ENCODE measurements at regions not wholly inside any gene's neighbourhood (a gene's known extent, or its start where the extent isn't known, plus 50 kb on each side); places are given as distances from the start of the nearest gene placed in this dataset.

DNA sequence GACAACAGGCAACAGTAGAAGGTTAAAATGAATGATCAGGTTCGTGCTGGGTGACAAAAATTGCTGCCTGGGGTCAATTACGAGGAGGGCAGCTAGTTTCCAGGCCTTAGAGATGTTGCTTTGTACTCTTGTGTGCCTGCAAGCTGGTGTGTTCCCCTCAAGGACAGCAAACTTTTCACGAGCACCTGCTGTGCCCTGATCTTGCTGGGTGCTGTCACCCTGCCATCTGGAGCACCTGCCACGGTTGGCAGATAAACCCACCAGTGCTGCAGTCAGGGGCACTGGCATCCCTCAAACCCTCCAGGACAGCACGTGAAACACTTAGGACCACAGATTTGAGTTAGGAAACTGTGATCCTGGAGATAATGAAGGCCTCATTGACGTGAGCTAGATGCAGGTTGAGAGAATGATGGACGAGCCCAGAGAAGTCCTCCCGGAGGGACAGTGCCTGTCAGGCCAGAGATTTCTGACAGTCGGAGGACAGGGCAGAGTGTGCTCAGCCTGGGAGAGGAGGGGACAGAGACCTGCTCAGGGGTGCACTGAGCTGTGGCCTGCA, 104.3 kb upstream of the RAB12 start:
- Mint-ChIP-seq H3K9me3 (ENCODE audit: low read depth) (no peaks in the 10 kb centered on the region), H3K27me3 (no peaks in the 10 kb centered on the region), H3K36me3 (ENCODE audit: insufficient read depth) (no peaks in the 10 kb centered on the region), H3K27ac (no peak overlapping the region), H3K4me1 (ENCODE audit: low read depth) (no peaks in the 10 kb centered on the region), H3K4me3 (ENCODE audit: low read depth) (no peak overlapping the region)
- DNase-seq (ENCODE audit: low spot score, unreplicated experiment) = no peak
- TF ChIP-seq, protein P1, sequence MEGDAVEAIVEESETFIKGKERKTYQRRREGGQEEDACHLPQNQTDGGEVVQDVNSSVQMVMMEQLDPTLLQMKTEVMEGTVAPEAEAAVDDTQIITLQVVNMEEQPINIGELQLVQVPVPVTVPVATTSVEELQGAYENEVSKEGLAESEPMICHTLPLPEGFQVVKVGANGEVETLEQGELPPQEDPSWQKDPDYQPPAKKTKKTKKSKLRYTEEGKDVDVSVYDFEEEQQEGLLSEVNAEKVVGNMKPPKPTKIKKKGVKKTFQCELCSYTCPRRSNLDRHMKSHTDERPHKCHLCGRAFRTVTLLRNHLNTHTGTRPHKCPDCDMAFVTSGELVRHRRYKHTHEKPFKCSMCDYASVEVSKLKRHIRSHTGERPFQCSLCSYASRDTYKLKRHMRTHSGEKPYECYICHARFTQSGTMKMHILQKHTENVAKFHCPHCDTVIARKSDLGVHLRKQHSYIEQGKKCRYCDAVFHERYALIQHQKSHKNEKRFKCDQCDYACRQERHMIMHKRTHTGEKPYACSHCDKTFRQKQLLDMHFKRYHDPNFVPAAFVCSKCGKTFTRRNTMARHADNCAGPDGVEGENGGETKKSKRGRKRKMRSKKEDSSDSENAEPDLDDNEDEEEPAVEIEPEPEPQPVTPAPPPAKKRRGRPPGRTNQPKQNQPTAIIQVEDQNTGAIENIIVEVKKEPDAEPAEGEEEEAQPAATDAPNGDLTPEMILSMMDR (IDR thresholded peaks at IDR 0.05; ENCODE audit: unreplicated experiment) = no peak

DNA sequence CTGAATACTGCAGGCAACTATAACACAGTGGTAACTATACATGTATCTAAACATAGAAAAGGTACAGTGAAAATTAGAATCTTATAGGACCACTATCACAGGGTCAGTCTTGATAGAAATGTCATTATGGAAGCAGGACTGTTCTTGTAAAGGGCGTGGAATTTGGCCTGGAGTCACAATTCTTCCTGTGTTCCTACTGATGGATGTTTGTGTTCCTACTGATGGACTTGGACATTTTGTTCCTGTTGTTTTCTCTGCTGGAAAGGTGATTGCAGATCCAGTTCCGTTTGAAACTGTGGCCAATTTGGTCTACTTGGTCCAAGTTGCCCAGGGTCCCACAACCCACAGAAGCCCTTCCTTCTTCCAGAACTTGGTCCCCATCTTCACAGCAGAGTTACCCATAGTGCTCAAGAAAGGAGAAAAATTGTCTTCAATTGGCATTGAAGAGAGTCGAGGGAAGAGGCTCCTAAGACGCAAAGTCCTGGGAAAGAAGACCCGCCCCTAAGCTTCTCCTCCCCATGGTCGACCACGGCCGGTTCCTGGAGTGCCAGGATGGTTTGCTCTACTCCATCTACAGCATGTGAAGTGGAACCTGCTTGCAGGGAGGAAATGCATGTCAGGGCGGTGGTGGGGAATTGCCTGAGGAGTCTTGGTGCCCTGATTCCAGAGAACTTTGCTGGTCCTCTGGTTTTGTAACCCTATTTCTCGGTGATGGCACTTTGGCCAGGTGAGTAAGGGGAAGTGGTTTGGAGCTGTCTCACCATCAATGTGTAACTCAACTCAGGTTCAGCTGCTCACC, 102.8 kb upstream of the RAB12 start:
- no peaks in the 10 kb centered on the region for H3K36me3 Mint-ChIP-seq (ENCODE audit: insufficient read depth)
- no peak overlapping the region for H3K27ac Mint-ChIP-seq

GRCh38 chr18:8507361-8507760, 101.9 kb upstream of the RAB12 start:
- H3K27me3 Mint-ChIP-seq = no peaks in the 10 kb centered on the region
- no peaks in the 10 kb centered on the region for H3K4me1 Mint-ChIP-seq (ENCODE audit: low read depth)
- H3K27ac Mint-ChIP-seq = no peak overlapping the region
- no peak overlapping the region for H3K4me3 Mint-ChIP-seq (ENCODE audit: low read depth)
- H3K9me3 Mint-ChIP-seq (ENCODE audit: low read depth) = no peaks in the 10 kb centered on the region
- no peaks in the 10 kb centered on the region for H3K36me3 Mint-ChIP-seq (ENCODE audit: insufficient read depth)
- no peak for DNase-seq (ENCODE audit: low spot score, unreplicated experiment)
- TF ChIP-seq, protein P1 (IDR thresholded peaks at IDR 0.05; ENCODE audit: unreplicated experiment) = peak; percentile 50

More for the DNA sequence above, 102.8 kb upstream of the RAB12 start:
- no peaks in the 10 kb centered on the region for H3K9me3 Mint-ChIP-seq (ENCODE audit: low read depth)
- H3K4me3 Mint-ChIP-seq (ENCODE audit: low read depth) = no peak overlapping the region
- no peak for DNase-seq (ENCODE audit: low spot score, unreplicated experiment)
- TF ChIP-seq, protein P1 (IDR thresholded peaks at IDR 0.05; ENCODE audit: unreplicated experiment) = no peak
- H3K27me3 Mint-ChIP-seq = no peaks in the 10 kb centered on the region
- no peaks in the 10 kb centered on the region for H3K4me1 Mint-ChIP-seq (ENCODE audit: low read depth)

DNA sequence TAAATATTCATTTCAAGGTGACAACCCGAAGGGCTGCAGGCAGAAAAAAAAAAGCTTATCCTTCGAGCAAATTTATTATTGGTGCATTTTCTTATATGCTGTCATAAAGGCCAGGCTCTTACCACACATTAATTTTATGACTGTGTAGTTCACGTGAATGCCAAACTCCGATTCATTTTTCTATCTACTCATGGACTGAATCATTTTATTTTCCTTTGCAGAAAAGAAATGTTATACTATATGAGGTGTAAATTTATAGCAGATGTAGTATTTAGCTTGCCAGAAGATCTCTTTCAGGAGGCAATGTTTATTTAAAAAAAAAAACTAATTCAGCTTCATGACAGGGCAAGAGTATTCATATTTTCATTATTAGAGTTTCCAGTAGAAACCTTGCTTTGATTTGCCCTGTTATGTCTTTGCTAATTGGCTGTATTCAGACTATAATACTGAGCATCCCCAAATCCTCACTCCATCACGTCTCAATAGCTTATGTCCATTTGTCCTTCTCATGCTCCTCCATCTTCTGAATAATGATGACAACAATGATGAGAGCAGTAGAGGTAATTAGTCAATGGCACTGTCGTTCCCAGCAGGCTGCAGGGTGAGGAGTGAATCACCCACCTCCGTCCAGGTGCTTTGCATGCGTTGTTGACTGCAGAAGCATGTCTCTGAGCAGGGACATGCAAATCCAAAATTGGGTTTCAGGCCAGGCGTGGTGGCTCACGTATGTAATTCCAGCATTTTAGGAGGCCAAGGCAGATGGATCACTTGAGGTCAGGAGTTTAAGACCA, 101.1 kb upstream of the RAB12 start:
- TF ChIP-seq, protein P1 (IDR thresholded peaks at IDR 0.05; ENCODE audit: unreplicated experiment) = no peak
- no peaks in the 10 kb centered on the region for H3K4me1 Mint-ChIP-seq (ENCODE audit: low read depth)

DNA sequence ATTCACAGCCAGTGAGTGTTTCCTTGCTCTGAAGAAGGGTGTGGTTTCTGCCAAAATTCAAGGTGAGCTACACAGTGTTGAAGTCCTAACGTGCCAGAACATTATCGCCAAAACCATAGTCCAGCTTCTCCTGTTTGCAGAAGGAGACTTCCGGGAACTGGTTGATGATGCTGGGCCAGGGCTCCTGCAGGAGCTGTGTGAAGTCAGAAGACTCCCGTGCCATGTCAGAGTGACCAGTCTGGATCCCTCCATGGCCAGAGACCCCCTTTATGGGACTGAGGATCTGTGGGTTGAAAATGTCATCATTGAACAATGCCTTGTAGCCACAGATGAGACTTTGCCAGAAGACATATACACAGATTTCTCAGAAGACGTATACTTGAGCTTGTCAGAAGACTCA, 96.0 kb upstream of the RAB12 start:
- Mint-ChIP-seq H3K4me3 (ENCODE audit: low read depth) (no peak overlapping the region), H3K27ac (no peak overlapping the region), H3K36me3 (ENCODE audit: insufficient read depth) (no peaks in the 10 kb centered on the region), H3K4me1 (ENCODE audit: low read depth) (no peaks in the 10 kb centered on the region), H3K9me3 (ENCODE audit: low read depth) (no peaks in the 10 kb centered on the region), H3K27me3 (peaks cover 5% of the 10 kb centered on the region)
- TF ChIP-seq, protein P1 (IDR thresholded peaks at IDR 0.05; ENCODE audit: unreplicated experiment) = no peak
- no peak for DNase-seq (ENCODE audit: low spot score, unreplicated experiment)

More for the DNA sequence above, 101.1 kb upstream of the RAB12 start:
- no peaks in the 10 kb centered on the region for H3K9me3 Mint-ChIP-seq (ENCODE audit: low read depth)
- no peaks in the 10 kb centered on the region for H3K36me3 Mint-ChIP-seq (ENCODE audit: insufficient read depth)
- no peak overlapping the region for H3K4me3 Mint-ChIP-seq (ENCODE audit: low read depth)
- DNase-seq (ENCODE audit: low spot score, unreplicated experiment) = no peak
- peaks cover 3% of the 10 kb centered on the region for H3K27me3 Mint-ChIP-seq
- no peak overlapping the region for H3K27ac Mint-ChIP-seq

All from progenitor cell of endocrine pancreas (in vitro differentiated cells).